ENCODE measurements at regions not wholly inside any gene's neighbourhood (a gene's known extent, or its start where the extent isn't known, plus 50 kb on each side); places are given as distances from the start of the nearest gene placed in this dataset.

DNA sequence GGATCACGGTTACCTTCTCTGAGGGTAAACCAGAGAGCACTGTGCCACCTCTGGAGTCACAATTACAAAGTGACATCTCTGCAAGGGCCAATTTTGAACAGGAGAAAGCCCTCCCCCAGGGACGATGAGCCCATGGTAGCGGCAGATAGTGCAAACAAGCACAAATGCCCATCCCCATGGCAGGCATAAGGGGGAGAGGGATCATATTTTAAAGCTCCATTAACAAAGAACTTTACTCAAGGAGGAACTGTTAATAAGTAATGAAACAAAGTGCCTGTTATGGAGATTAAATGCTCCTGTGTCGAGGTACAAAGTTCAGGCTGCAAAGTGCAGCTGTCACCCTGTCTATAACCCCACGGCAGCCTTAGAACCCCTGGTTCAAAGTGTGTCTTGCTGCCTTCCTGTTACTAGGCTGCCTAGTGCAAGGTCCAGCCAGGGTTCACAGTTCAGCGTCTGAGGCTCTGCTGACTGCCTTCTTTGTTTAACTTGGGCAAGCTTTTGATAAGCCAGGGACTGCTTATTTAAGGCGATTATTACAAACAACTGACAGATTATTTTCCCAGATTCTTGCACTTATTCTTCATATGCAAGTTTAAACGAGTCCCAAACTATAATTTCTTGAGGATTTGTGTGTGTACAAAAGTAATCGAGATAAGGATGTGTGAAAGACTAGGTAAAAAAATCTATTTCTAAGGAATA lies 75.7 kb upstream of the NRIP1 start:
- no peak overlapping the region for H3K4me3 Mint-ChIP-seq (ENCODE audit: unreplicated experiment)
- H3K27ac Mint-ChIP-seq (ENCODE audit: unreplicated experiment): no peak overlapping the region
- H3K27me3 Mint-ChIP-seq (ENCODE audit: unreplicated experiment): no peaks in the 10 kb centered on the region
- H3K4me1 Mint-ChIP-seq (ENCODE audit: unreplicated experiment): no peaks in the 10 kb centered on the region
- TF ChIP-seq CTCF (IDR thresholded peaks at IDR 0.05; ENCODE audit: unreplicated experiment): no peak
- DNase-seq (ENCODE audit: low spot score): no peak
- no peaks in the 10 kb centered on the region for H3K36me3 Mint-ChIP-seq (ENCODE audit: low read depth, unreplicated experiment)
- H3K9me3 Mint-ChIP-seq (ENCODE audit: unreplicated experiment): no peaks in the 10 kb centered on the region

GRCh38 chr21:15141261-15141970 lies 76.6 kb upstream of the NRIP1 start:
- Mint-ChIP-seq H3K9me3 (ENCODE audit: unreplicated experiment) (no peaks in the 10 kb centered on the region), H3K27ac (ENCODE audit: unreplicated experiment) (no peak overlapping the region), H3K36me3 (ENCODE audit: low read depth, unreplicated experiment) (no peaks in the 10 kb centered on the region), H3K27me3 (ENCODE audit: unreplicated experiment) (no peaks in the 10 kb centered on the region), H3K4me1 (ENCODE audit: unreplicated experiment) (no peaks in the 10 kb centered on the region), H3K4me3 (ENCODE audit: unreplicated experiment) (no peak overlapping the region)
- DNase-seq (ENCODE audit: low spot score): no peak
- no peak for TF ChIP-seq CTCF (IDR thresholded peaks at IDR 0.05; ENCODE audit: unreplicated experiment)

GRCh38 chr21:15144026-15144425 lies 79.2 kb upstream of the NRIP1 start:
- Mint-ChIP-seq H3K36me3 (ENCODE audit: low read depth, unreplicated experiment) (no peaks in the 10 kb centered on the region), H3K27ac (ENCODE audit: unreplicated experiment) (no peak overlapping the region), H3K4me1 (ENCODE audit: unreplicated experiment) (no peaks in the 10 kb centered on the region), H3K4me3 (ENCODE audit: unreplicated experiment) (no peak overlapping the region), H3K9me3 (ENCODE audit: unreplicated experiment) (no peaks in the 10 kb centered on the region), H3K27me3 (ENCODE audit: unreplicated experiment) (no peaks in the 10 kb centered on the region)
- no peak for DNase-seq (ENCODE audit: low spot score)
- no peak for TF ChIP-seq CTCF (IDR thresholded peaks at IDR 0.05; ENCODE audit: unreplicated experiment)

- Mint-ChIP-seq H3K27me3 (ENCODE audit: unreplicated experiment) (no peaks in the 10 kb centered on the region), H3K27ac (ENCODE audit: unreplicated experiment) (no peak overlapping the region), H3K36me3 (ENCODE audit: low read depth, unreplicated experiment) (no peaks in the 10 kb centered on the region), H3K4me1 (ENCODE audit: unreplicated experiment) (no peaks in the 10 kb centered on the region), H3K9me3 (ENCODE audit: unreplicated experiment) (no peaks in the 10 kb centered on the region), H3K4me3 (ENCODE audit: unreplicated experiment) (no peak overlapping the region)
- no peak for DNase-seq (ENCODE audit: low spot score)
- no peak for TF ChIP-seq CTCF (IDR thresholded peaks at IDR 0.05; ENCODE audit: unreplicated experiment)
Measured at GRCh38 chr21:15148437-15148836, 83.6 kb upstream of the NRIP1 start.

DNA sequence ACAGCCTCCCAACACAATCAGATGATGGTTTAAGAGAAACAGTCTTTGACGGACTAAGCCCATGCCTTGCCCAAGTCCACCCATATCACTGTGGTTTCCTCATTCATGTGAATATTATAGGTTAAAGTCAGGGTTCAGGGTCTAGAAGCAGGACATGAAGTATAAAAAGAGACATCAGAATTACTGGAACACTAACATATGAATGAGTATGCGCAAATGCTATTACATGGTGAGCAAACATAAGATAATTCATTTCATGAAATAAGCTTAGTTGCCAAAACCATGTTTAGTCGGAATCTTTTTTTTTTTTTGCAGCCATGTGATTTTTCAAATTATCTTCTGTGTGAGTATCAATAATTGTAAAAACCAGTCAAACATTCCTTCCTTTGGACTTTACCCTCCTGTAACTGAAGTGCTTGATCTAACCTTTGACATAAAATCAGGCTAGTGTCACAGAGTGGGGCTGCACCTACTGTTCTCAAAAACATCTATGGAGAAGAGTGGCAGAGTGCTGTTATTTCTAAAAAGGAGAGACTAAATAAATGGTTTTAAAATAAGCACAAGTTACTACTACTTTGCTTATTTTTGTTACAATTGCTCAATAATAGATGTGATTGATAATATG lies 84.9 kb upstream of the NRIP1 start:
- H3K4me1 Mint-ChIP-seq (ENCODE audit: unreplicated experiment): no peaks in the 10 kb centered on the region
- H3K9me3 Mint-ChIP-seq (ENCODE audit: unreplicated experiment): no peaks in the 10 kb centered on the region
- no peaks in the 10 kb centered on the region for H3K36me3 Mint-ChIP-seq (ENCODE audit: low read depth, unreplicated experiment)
- no peak overlapping the region for H3K27ac Mint-ChIP-seq (ENCODE audit: unreplicated experiment)
- no peak for TF ChIP-seq CTCF (IDR thresholded peaks at IDR 0.05; ENCODE audit: unreplicated experiment)
- no peak for DNase-seq (ENCODE audit: low spot score)
- H3K4me3 Mint-ChIP-seq (ENCODE audit: unreplicated experiment): no peak overlapping the region
- H3K27me3 Mint-ChIP-seq (ENCODE audit: unreplicated experiment): no peaks in the 10 kb centered on the region

All from endothelial cell (in vitro differentiated cells).